Hindlimb muscle (tissue), 1 donor: ENCODE measurements at regions not wholly inside any gene's neighbourhood (a gene's known extent, or its start where the extent isn't known, plus 50 kb on each side); places are given as distances from the start of the nearest gene placed in this dataset.

ENCODE experiments used
- DNase-seq: peaks from one replicate; pipeline ENCODE4 v3.0.0-alpha.2; 2013

GRCh38 chr4:27524224-27524623, 663.6 kb downstream of the STIM2 start:
- no peak for DNase-seq

DNA sequence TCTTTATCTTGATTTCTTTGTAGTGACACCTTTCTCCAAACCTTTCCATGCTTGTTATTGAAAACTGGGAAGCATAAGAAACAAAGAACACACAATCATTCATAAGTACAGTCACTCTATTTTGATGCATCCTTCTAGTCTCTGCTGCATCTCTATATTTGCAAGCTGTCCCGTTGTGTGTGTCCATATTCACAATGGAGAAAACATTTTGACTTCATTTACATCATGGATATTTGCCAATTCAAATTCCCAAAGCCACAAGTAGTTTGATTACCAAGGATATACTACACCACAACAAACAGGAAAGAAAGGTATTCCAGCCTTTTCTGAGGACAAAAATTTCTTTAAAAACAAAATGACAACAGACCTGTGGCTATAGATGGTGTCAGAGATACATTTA, 673.8 kb downstream of the STIM2 start:
- DNase-seq: no peak

DNA sequence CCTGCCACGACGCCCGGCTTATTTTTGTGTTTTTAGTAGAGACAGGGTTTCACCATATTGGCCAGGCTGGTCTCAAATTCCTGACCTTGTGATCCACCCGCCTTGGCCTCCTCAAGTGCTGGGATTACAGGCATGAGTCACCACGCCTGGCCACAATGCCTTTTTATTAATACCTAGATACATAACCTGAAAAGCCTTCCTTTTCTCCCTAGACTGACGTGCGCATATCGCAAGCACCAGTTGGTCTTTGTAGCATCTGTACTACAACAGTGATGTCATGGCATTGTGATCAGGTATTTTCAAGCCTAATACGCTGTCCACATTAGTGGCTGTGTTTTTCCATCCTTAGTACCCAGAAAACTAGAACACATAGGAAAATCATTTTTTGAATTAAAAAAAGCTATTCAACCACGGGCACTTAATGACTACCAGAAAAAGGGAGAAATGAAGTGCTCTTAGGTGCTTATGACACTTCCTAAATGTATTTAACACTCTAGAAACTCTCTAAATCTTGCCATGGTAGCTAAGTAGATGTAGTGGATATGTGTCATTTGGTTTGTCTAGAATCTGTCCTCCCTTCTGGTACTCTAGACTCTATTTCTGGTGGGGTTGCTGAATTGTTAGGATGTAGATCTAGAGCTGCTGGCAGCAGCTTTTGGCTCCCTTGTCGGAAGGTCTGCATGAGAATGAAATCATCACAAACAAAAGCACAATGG, 707.8 kb downstream of the STIM2 start:
- no peak for DNase-seq

- DNase-seq: no peak
Observed at GRCh38 chr4:27568952-27569319, 708.3 kb downstream of the STIM2 start.

- no peak for DNase-seq
Observed at GRCh38 chr4:27574743-27575142, 714.1 kb downstream of the STIM2 start.

GRCh38 chr4:27577951-27578350, 717.3 kb downstream of the STIM2 start:
- no peak for DNase-seq

DNA sequence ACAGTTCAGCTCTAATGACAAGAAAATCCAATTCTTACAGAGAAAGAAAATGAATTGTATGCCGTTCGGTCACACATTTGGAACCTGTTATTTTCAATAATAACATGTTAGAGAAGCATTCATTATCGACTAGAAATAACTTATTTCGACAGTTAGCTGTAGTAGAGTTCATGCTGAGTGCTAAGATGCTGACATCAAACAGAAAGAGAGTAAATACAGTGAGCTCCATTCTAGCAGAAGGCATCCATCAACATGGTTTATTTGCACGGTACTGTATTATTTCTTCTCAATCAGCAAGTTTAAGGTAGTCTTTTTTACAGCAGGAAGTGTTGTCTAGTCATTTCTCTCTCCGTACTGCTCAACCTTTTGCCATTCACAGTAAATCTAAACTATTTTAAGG, 732.1 kb downstream of the STIM2 start:
- DNase-seq: no peak

DNA sequence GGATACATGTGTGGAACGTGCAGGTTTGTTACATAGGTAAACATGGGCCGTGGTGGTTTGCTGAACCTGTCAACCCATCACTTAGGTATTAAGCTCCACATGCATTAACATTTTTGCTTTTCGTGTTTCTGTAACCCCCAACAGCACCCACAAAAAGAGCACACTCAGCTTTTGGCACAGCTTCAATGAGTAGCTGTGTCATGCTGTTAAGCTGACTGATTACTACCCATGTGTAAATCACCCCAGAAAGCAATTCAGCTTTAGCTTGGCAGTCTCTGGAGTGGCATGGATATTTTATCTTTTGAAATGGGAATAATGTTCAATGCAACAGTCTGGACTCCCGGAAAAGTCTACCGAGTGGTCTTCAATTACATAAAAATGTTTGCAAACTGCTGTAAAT, 734.3 kb downstream of the STIM2 start:
- DNase-seq: no peak

DNA sequence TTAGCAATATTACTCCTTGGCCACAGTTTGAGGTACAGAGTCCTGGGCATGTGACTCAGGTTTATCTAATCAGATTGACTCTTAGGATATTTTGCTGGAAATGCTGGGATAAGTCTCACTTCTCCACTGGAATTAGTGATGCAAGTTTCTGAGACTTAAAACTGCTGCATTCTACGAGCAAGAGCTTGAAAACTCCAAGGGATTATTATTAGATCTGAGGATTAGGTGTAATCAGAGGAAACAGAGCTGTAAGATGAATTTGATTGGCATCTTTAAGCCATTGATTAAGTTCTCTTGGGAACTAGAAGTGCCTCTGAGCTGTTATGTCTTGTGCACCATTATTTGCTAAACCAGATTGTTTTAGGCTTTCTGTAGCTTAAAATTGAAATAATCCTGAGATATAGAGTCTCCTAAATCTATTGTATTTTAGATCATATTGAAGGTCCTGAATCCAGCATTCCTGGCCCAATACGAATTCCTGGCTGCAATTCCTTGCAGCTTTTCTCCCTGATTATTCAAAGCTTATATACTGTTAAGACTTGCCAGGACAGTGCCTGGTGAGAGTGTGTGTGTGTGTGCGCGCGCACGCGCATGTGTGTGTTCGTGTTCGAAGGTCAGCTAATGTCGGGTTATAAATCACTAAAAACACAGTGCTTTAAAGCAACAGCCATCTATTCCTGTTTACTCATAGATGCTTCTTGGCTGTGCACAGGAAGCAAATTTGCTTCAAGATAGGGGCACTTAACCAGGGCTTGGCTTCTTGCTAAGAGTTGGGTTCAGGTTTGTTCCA, 735.1 kb downstream of the STIM2 start:
- no peak for DNase-seq

GRCh38 chr4:27602172-27602571, 741.5 kb downstream of the STIM2 start:
- no peak for DNase-seq

- no peak for DNase-seq
Observed at GRCh38 chr4:27604692-27605091, 744.1 kb downstream of the STIM2 start.

DNA sequence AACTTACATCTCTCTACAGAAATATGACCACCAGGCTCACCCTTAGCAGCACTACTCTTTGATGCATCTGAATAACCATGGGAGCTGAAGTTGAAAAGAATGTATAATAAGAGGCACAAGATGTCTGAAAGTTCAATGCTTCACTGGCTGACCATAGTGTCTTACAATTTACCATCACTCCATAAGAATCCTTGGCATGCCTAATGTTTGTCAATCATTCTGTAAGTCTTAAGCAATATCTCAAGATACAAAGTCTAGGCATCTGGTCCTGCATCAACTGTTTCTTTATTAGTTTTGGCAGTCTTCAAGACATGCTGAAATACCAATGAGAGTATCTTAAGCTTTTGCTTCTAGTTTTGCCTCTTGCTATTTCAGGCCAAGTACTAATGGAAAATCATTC, 755.5 kb downstream of the STIM2 start:
- DNase-seq: no peak

DNA sequence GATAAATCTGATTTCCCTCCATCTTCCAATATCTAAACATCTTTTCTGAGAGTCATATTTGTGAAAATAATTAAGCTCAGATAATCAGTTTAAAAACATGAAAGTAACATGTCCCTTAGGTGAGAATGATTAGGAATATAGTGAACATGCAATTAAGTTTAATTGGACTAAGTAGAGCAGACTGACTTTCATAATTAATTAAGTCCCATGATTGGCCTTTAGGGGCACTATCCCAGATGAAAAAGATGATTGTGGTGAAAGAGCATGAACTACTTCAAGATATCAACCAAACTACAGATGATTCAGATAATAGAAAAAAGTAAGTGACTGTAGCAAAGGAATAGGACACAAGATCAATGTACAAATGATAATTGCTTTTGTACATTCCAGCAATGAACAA, 758.8 kb downstream of the STIM2 start:
- no peak for DNase-seq

- DNase-seq: no peak
Observed at GRCh38 chr4:27620886-27621285, 760.2 kb downstream of the STIM2 start.

- no peak for DNase-seq
Observed at GRCh38 chr4:27624749-27625148, 764.1 kb downstream of the STIM2 start.

GRCh38 chr4:27628609-27629008, 768.0 kb downstream of the STIM2 start:
- DNase-seq: no peak

- no peak for DNase-seq
Observed at GRCh38 chr4:27629532-27630225, 769.0 kb downstream of the STIM2 start.

- no peak for DNase-seq
Observed at GRCh38 chr4:27635936-27636913, 775.6 kb downstream of the STIM2 start.

GRCh38 chr4:27638163-27638915, 777.7 kb downstream of the STIM2 start:
- DNase-seq: no peak

- DNase-seq: no peak
Observed at GRCh38 chr4:27643101-27643500, 782.5 kb downstream of the STIM2 start.

GRCh38 chr4:27648416-27648815, 787.8 kb downstream of the STIM2 start:
- no peak for DNase-seq

DNA sequence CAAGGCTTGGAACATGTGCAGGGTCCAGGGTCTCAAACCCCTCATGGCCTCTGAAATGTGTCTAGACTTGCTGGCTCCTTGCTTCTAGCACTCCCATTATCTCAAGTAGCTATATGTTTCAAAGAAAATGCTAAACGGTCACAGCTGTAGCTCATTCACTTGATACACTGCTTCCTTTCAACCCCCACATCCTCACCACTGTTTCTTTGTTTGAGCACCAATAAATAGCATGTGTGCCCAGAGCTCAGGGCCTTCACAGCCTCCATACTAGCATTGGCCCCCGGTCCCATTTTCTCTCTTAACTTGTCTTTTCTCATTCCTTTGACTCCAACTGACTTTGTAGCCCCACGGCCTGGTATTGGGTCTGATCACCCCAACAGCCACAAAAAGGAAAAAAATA, 801.8 kb downstream of the STIM2 start:
- DNase-seq: no peak
